ENCODE measurements at regions not wholly inside any gene's neighbourhood (a gene's known extent, or its start where the extent isn't known, plus 50 kb on each side); places are given as distances from the start of the nearest gene placed in this dataset.

GRCh38 chr15:92521624-92522008 is 127.9 kb downstream of the ST8SIA2 start:
- DNase-seq (peak; percentile 82 to 88 (median 86)), ATAC-seq (peak; percentile 95)
- TF ChIP-seq CTCF (IDR thresholded peaks at IDR 0.05): peak; percentile 58 to 94 (median 90)
- no peak for TF ChIP-seq POLR2A (IDR thresholded peaks at IDR 0.05)
- 3 to 4% methylated on average over 7 of the region's 7 CpGs for WGBS, 2 donors
- no peaks in the 10 kb centered on the region for H3K9me3 ChIP-seq
- H3K36me3 ChIP-seq (replicated peaks in 1 of 2; ENCODE audit: insufficient read depth in 1 of 2, low read depth in 2 of 2): no peaks in the 10 kb centered on the region
- no peaks in the 10 kb centered on the region for H3K4me1 ChIP-seq
- no peaks in the 10 kb centered on the region for H3K27me3 ChIP-seq
- no peak overlapping the region for H3K4me3 ChIP-seq
- H3K27ac ChIP-seq: no peak overlapping the region
- intact Hi-C loops (cut with DNase I): no loop called here

- ATAC-seq (no peak), DNase-seq (no peak)
- Histone ChIP-seq H3K4me3 (no peak overlapping the region), H3K27ac (no peak overlapping the region), H3K36me3 (replicated peaks in 1 of 2; ENCODE audit: insufficient read depth in 1 of 2, low read depth in 2 of 2) (no peaks in the 10 kb centered on the region), H3K9me3 (no peaks in the 10 kb centered on the region), H3K4me1 (no peaks in the 10 kb centered on the region), H3K27me3 (no peaks in the 10 kb centered on the region)
- WGBS, 2 donors: 92 to 95% methylated on average over 2 of the region's 2 CpGs
- intact Hi-C loops (cut with DNase I): no loop called here
- TF ChIP-seq POLR2A (IDR thresholded peaks at IDR 0.05): no peak
- TF ChIP-seq CTCF (IDR thresholded peaks at IDR 0.05): no peak
These were observed 127.4 kb downstream of the ST8SIA2 start for GRCh38 chr15:92520914-92521623.

- Histone ChIP-seq H3K36me3 (replicated peaks in 1 of 2; ENCODE audit: insufficient read depth in 1 of 2, low read depth in 2 of 2) (no peaks in the 10 kb centered on the region), H3K4me1 (no peaks in the 10 kb centered on the region), H3K27ac (no peak overlapping the region), H3K4me3 (no peak overlapping the region), H3K9me3 (no peaks in the 10 kb centered on the region), H3K27me3 (no peaks in the 10 kb centered on the region)
- ATAC-seq: no peak
- 92 to 94% methylated on average over 3 of the region's 3 CpGs for WGBS, 2 donors
- intact Hi-C loops (cut with DNase I): loop anchor here (5.0 kb wide), 1 partner anchor 168 kb away; no protein-coding TSS in a partner anchor
- TF ChIP-seq POLR2A (IDR thresholded peaks at IDR 0.05): no peak
- no peak for TF ChIP-seq CTCF (IDR thresholded peaks at IDR 0.05)
- DNase-seq: no peak
These were observed 126.0 kb downstream of the ST8SIA2 start for GRCh38 chr15:92519709-92520108.

Measured in body of pancreas (tissue), 4 donors.